Kidney (tissue), 13 donors: ENCODE measurements at regions not wholly inside any gene's neighbourhood (a gene's known extent, or its start where the extent isn't known, plus 50 kb on each side); places are given as distances from the start of the nearest gene placed in this dataset.

ENCODE experiments used
- DNase-seq, 5 donors: peaks; one replicate each; pipeline ENCODE4 v3.0.0-alpha.2; 2013 to 2020
- FAIRE-seq: peaks from 2 replicates; lab custom pipeline; 2012; peaks lifted over from hg19 to GRCh38; lab: Jason Lieb, UNC
- H3K27ac ChIP-seq, 2 donors: one replicate each; pipeline ENCODE4 v1.7.0; 2013; ENCODE audit warnings: low read depth in 2 of 2, low read length in 2 of 2, inconsistent platforms in 1 of 2
- H3K27me3 ChIP-seq: one replicate; pipeline ENCODE4 v1.7.1; 2013; ENCODE audit warnings: low read length, inconsistent platforms; ENCODE audit not compliant: control insufficient read depth, insufficient read depth
- H3K36me3 ChIP-seq, 3 donors: one replicate each; pipeline versions ENCODE4 v1.7.0 to v1.7.1; 2013; ENCODE audit warnings: low read length in 3 of 3, control low read depth in 1 of 3, inconsistent platforms in 1 of 3; ENCODE audit not compliant: insufficient read depth in 3 of 3, control insufficient read depth in 2 of 3
- H3K4me1 ChIP-seq, 3 donors: one replicate each; pipeline versions ENCODE4 v1.7.0 to v1.7.1; 2013; ENCODE audit warnings: low read length in 3 of 3, inconsistent platforms in 1 of 3, low read depth in 1 of 3; ENCODE audit not compliant: control insufficient read depth in 2 of 3, insufficient read depth in 2 of 3
- H3K4me3 ChIP-seq, 3 donors: one replicate each; pipeline versions ENCODE4 v1.7.0 to v1.8.1; 2013; ENCODE audit warnings: low read length in 3 of 3, control low read depth in 1 of 3, inconsistent platforms in 1 of 3
- H3K9ac ChIP-seq, 3 donors: one replicate each; pipeline versions ENCODE4 v1.7.0 to v1.7.1; 2013; ENCODE audit warnings: low read length in 3 of 3, control low read depth in 1 of 3, inconsistent platforms in 1 of 3
- H3K9me3 ChIP-seq, 3 donors: one replicate each; pipeline versions ENCODE4 v1.7.0 to v1.7.1; 2013; ENCODE audit warnings: low read length in 3 of 3, control low read depth in 1 of 3, inconsistent platforms in 1 of 3; ENCODE audit not compliant: control insufficient read depth in 2 of 3, insufficient read depth in 1 of 3
- CTCF ChIP-seq: IDR thresholded peaks from 3 replicates; pipeline ENCODE4 v1.5.1; 2012; ENCODE audit warnings: mild to moderate bottlenecking, moderate library complexity, borderline replicate concordance; ENCODE audit not compliant: insufficient read depth; ENCODE audit errors: extremely low read depth
- intact Hi-C: fragments of 100-400 bp; cut with DNase I; formaldehyde crosslinking; loops from one replicate; pipeline ENCODE4 v1.11.1; 2022
- donor health status: control.
- donor health status: control.
- donor health status: control.
- donor health status: control.
- donor health status: control.
- donor health status: DM: yes; HTN: yes; CAD: no.
- donor health status: Normal renal cell carcinoma (clear cell type).

- H3K9me3 ChIP-seq: no peaks in the 10 kb centered on the region
- DNase-seq: no peak
- no peaks in the 10 kb centered on the region for H3K36me3 ChIP-seq
- H3K9ac ChIP-seq: no peak overlapping the region
- no peak for TF ChIP-seq CTCF
- H3K27me3 ChIP-seq: no peaks in the 10 kb centered on the region
- peak; percentile 78 for FAIRE-seq
- intact Hi-C loops: no loop called here
- H3K27ac ChIP-seq: no peak overlapping the region
- no peaks in the 10 kb centered on the region for H3K4me1 ChIP-seq
- H3K4me3 ChIP-seq: no peak overlapping the region
Measured at GRCh38 chr15:53367740-53368139, 391.7 kb downstream of the WDR72 start.

- Histone ChIP-seq H3K27ac (no peak overlapping the region), H3K4me3 (no peak overlapping the region), H3K36me3 (no peaks in the 10 kb centered on the region), H3K9ac (no peak overlapping the region), H3K4me1 (no peaks in the 10 kb centered on the region), H3K9me3 (no peaks in the 10 kb centered on the region), H3K27me3 (no peaks in the 10 kb centered on the region)
- intact Hi-C loops: no loop called here
- DNase-seq: no peak
- no peak for TF ChIP-seq CTCF
- no peak for FAIRE-seq
Measured at GRCh38 chr15:53360881-53361280, 398.6 kb downstream of the WDR72 start.

- Histone ChIP-seq H3K9ac (no peak overlapping the region), H3K9me3 (no peaks in the 10 kb centered on the region), H3K36me3 (no peaks in the 10 kb centered on the region), H3K4me3 (no peak overlapping the region), H3K27me3 (no peaks in the 10 kb centered on the region), H3K4me1 (no peaks in the 10 kb centered on the region), H3K27ac (no peak overlapping the region)
- DNase-seq (no peak), FAIRE-seq (no peak)
- intact Hi-C loops: no loop called here
- no peak for TF ChIP-seq CTCF
Measured at GRCh38 chr15:53359038-53359437, 400.4 kb downstream of the WDR72 start.

- Histone ChIP-seq H3K27me3 (no peaks in the 10 kb centered on the region), H3K4me1 (no peaks in the 10 kb centered on the region), H3K4me3 (no peak overlapping the region), H3K9me3 (no peaks in the 10 kb centered on the region), H3K27ac (no peak overlapping the region), H3K36me3 (no peaks in the 10 kb centered on the region), H3K9ac (no peak overlapping the region)
- FAIRE-seq (no peak), DNase-seq (no peak)
- TF ChIP-seq CTCF: no peak
- intact Hi-C loops: no loop called here
Measured at GRCh38 chr15:53354874-53355273, 404.6 kb downstream of the WDR72 start.
